ENCODE measurements at regions not wholly inside any gene's neighbourhood (a gene's known extent, or its start where the extent isn't known, plus 50 kb on each side); places are given as distances from the start of the nearest gene placed in this dataset.

GRCh38 chr10:128431506-128431905 lies 305.3 kb upstream of the MKI67 start:
- TF ChIP-seq EZH2 (IDR thresholded peaks at IDR 0.05; ENCODE audit: borderline replicate concordance, insufficient read depth, low read length, poor library complexity, severe bottlenecking), result no peak
- no peak for TF ChIP-seq CTCF (IDR thresholded peaks at IDR 0.05; ENCODE audit: poor library complexity, severe bottlenecking)
- TF ChIP-seq POLR2AphosphoS5 (IDR thresholded peaks at IDR 0.05), result no peak
- TF ChIP-seq EP300 (conservative IDR thresholded peaks at IDR 0.05; ENCODE audit: poor library complexity, severe bottlenecking), result no peak
- no peak for TF ChIP-seq TAF1 (IDR thresholded peaks at IDR 0.05; ENCODE audit: low read depth)
- TF ChIP-seq RAD21 (conservative IDR thresholded peaks at IDR 0.05), result no peak
- TF ChIP-seq SMC3 (conservative IDR thresholded peaks at IDR 0.05; ENCODE audit: poor library complexity), result no peak
- TF ChIP-seq REST (IDR thresholded peaks at IDR 0.05; ENCODE audit: borderline replicate concordance), result no peak
- no peak for TF ChIP-seq MXI1 (conservative IDR thresholded peaks at IDR 0.05; ENCODE audit: poor library complexity, severe bottlenecking)
